ENCODE measurements at regions not wholly inside any gene's neighbourhood (a gene's known extent, or its start where the extent isn't known, plus 50 kb on each side); places are given as distances from the start of the nearest gene placed in this dataset.
A peak's percentile ranks its signal among the peaks of the same experiment; 100 is the strongest.

DNA sequence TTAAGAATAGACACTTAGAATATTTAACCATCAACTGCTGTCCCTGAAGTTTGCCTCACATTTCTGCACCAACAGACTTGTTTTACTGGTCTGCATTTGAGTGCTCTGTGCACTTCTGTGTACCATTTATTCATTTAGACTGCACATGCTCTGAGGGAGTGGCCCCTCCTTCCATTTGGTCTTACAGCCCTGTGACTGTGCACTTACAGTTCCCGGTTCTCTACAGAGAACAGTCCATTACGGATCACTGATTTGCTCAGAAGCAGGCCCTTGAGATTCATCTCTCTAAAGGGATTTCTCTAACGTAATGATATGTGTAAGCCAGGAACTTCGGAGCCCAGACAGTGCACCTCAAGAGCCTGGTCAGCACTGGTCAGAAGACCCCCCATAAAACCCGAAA lies 247.3 kb upstream of the BLID start:
- H3K9me3 ChIP-seq (ENCODE audit: low read depth), result no peaks in the 10 kb centered on the region
- no peaks in the 10 kb centered on the region for H3F3A ChIP-seq (ENCODE audit: low read depth)
- Mint-ChIP-seq H3K9me3 (peaks cover 16% of the 10 kb centered on the region), H3K27ac (peak overlapping the region; percentile 40), H3K4me3 (no peak overlapping the region), H3K36me3 (peaks cover 28% of the 10 kb centered on the region), H3K4me1 (peaks cover 64% of the 10 kb centered on the region), H3K27me3 (ENCODE audit: insufficient read depth, low read depth) (peaks cover 6% of the 10 kb centered on the region)
- H3K36me3 ChIP-seq, result no peaks in the 10 kb centered on the region
- TF ChIP-seq, protein P1, sequence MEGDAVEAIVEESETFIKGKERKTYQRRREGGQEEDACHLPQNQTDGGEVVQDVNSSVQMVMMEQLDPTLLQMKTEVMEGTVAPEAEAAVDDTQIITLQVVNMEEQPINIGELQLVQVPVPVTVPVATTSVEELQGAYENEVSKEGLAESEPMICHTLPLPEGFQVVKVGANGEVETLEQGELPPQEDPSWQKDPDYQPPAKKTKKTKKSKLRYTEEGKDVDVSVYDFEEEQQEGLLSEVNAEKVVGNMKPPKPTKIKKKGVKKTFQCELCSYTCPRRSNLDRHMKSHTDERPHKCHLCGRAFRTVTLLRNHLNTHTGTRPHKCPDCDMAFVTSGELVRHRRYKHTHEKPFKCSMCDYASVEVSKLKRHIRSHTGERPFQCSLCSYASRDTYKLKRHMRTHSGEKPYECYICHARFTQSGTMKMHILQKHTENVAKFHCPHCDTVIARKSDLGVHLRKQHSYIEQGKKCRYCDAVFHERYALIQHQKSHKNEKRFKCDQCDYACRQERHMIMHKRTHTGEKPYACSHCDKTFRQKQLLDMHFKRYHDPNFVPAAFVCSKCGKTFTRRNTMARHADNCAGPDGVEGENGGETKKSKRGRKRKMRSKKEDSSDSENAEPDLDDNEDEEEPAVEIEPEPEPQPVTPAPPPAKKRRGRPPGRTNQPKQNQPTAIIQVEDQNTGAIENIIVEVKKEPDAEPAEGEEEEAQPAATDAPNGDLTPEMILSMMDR (IDR thresholded peaks at IDR 0.05), result no peak
- TF ChIP-seq EZH2phosphoT487 (IDR thresholded peaks at IDR 0.05), result no peak
- no peak for TF ChIP-seq EZH2 (IDR thresholded peaks at IDR 0.05)
- no peak overlapping the region for H3K4me2 ChIP-seq
- no peak for DNase-seq (ENCODE audit: low spot score)
- H3K79me2 ChIP-seq (ENCODE audit: low read depth), result no peaks in the 10 kb centered on the region
- no peak overlapping the region for H3K9ac ChIP-seq
- no peaks in the 10 kb centered on the region for H3K27me3 ChIP-seq
- H3K4me3 ChIP-seq, result no peak overlapping the region
- no peak overlapping the region for H2AFZ ChIP-seq (replicated peaks)
- no peak overlapping the region for H3K27ac ChIP-seq
- peaks cover 10% of the 10 kb centered on the region for H3K4me1 ChIP-seq
- no peaks in the 10 kb centered on the region for H4K20me1 ChIP-seq (ENCODE audit: low read depth)

GRCh38 chr11:122362381-122362780 lies 246.4 kb upstream of the BLID start:
- H3K27me3 ChIP-seq, result no peaks in the 10 kb centered on the region
- Mint-ChIP-seq H3K4me3 (no peak overlapping the region), H3K27ac (no peak overlapping the region), H3K27me3 (ENCODE audit: insufficient read depth, low read depth) (peaks cover 6% of the 10 kb centered on the region), H3K36me3 (peaks cover 28% of the 10 kb centered on the region), H3K9me3 (peaks cover 16% of the 10 kb centered on the region), H3K4me1 (peaks cover 63% of the 10 kb centered on the region)
- no peak overlapping the region for H3K4me2 ChIP-seq
- no peak overlapping the region for H3K27ac ChIP-seq
- H3K79me2 ChIP-seq (ENCODE audit: low read depth), result no peaks in the 10 kb centered on the region
- H3K4me1 ChIP-seq, result peaks cover 10% of the 10 kb centered on the region
- no peak for DNase-seq (ENCODE audit: low spot score)
- TF ChIP-seq, protein P1 (IDR thresholded peaks at IDR 0.05), result no peak
- TF ChIP-seq EZH2 (IDR thresholded peaks at IDR 0.05) (no peak), EZH2phosphoT487 (IDR thresholded peaks at IDR 0.05) (no peak)
- H3K36me3 ChIP-seq, result no peaks in the 10 kb centered on the region
- H2AFZ ChIP-seq (replicated peaks), result no peak overlapping the region
- H3K4me3 ChIP-seq, result no peak overlapping the region
- H3K9me3 ChIP-seq (ENCODE audit: low read depth), result no peaks in the 10 kb centered on the region
- H4K20me1 ChIP-seq (ENCODE audit: low read depth), result no peaks in the 10 kb centered on the region
- no peak overlapping the region for H3K9ac ChIP-seq
- H3F3A ChIP-seq (ENCODE audit: low read depth), result no peaks in the 10 kb centered on the region

DNA sequence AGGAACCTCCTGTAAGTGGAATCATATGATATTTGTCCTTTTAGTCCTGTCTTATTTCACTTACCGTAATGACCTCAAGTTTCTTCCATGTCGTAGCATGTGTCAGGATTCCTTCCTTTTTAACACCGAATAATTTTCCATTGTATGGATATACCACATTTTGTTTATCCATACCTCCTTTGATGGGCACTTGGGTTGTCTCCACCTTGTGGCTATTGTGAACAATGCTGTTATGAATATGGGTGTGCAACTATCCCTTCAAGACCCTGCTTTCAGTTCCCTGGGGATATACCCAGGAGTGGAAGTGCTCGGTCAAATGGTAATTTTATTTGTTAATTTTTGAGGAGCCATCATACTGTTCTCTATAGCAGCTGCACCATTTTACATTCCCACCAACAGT lies 244.9 kb upstream of the BLID start:
- Mint-ChIP-seq H3K27ac (no peak overlapping the region), H3K36me3 (peaks cover 31% of the 10 kb centered on the region), H3K4me1 (peaks cover 52% of the 10 kb centered on the region), H3K27me3 (ENCODE audit: insufficient read depth, low read depth) (peaks cover 6% of the 10 kb centered on the region), H3K4me3 (no peak overlapping the region), H3K9me3 (peaks cover 16% of the 10 kb centered on the region)
- Histone ChIP-seq H3F3A (ENCODE audit: low read depth) (no peaks in the 10 kb centered on the region), H3K9ac (no peak overlapping the region), H4K20me1 (ENCODE audit: low read depth) (no peaks in the 10 kb centered on the region), H3K27ac (no peak overlapping the region), H3K27me3 (no peaks in the 10 kb centered on the region), H3K4me2 (no peak overlapping the region), H3K4me3 (no peak overlapping the region), H3K79me2 (ENCODE audit: low read depth) (no peaks in the 10 kb centered on the region), H3K9me3 (ENCODE audit: low read depth) (no peaks in the 10 kb centered on the region), H3K4me1 (peaks cover 10% of the 10 kb centered on the region), H3K36me3 (no peaks in the 10 kb centered on the region), H2AFZ (replicated peaks) (no peak overlapping the region)
- no peak for DNase-seq (ENCODE audit: low spot score)
- TF ChIP-seq, protein P1 (IDR thresholded peaks at IDR 0.05), result no peak
- TF ChIP-seq EZH2phosphoT487 (IDR thresholded peaks at IDR 0.05) (no peak), EZH2 (IDR thresholded peaks at IDR 0.05) (no peak)
